ENCODE measurements at regions not wholly inside any gene's neighbourhood (a gene's known extent, or its start where the extent isn't known, plus 50 kb on each side); places are given as distances from the start of the nearest gene placed in this dataset.

GRCh38 chr6:81640891-81641290, 111.6 kb downstream of the TENT5A start:
- Histone ChIP-seq H3K79me2 (ENCODE audit: insufficient read depth) (no peaks in the 10 kb centered on the region), H3K4me1 (ENCODE audit: control insufficient read depth in 1 of 2, insufficient read depth in 2 of 2, low read depth in 1 of 2, low read length in 1 of 2) (no peaks in the 10 kb centered on the region), H3K27ac (ENCODE audit: low read depth in 2 of 2, low read length in 1 of 2) (no peak overlapping the region), H3F3A (replicated peaks; ENCODE audit: insufficient read depth) (no peaks in the 10 kb centered on the region), H3K9ac (no peak overlapping the region), H3K36me3 (replicated peaks in 1 of 2; ENCODE audit: control insufficient read depth in 1 of 2, insufficient read depth in 2 of 2, low read length in 1 of 2) (peaks cover 0 to 3% of the 10 kb centered on the region in 2 experiments), H3K9me2 (no peaks in the 10 kb centered on the region), H4K20me1 (ENCODE audit: insufficient read depth) (no peaks in the 10 kb centered on the region), H3K27me3 (ENCODE audit: insufficient read depth) (no peaks in the 10 kb centered on the region), H3K4me3 (ENCODE audit: low read depth in 2 of 2, low read length in 1 of 2) (no peak overlapping the region), H3K9me3 (no peaks in the 10 kb centered on the region), H2AFZ (ENCODE audit: low read depth) (no peak overlapping the region), H3K4me2 (no peak overlapping the region)
- WGBS (ENCODE audit: low lambda C conversion rate): 46% methylated on average over 1 of the region's 1 CpG
- no peak for TF ChIP-seq RAD21 (IDR thresholded peaks at IDR 0.05; ENCODE audit: low read length)
- TF ChIP-seq NRF1 (IDR thresholded peaks at IDR 0.05; ENCODE audit: low read depth, low read length): no peak
- no peak for TF ChIP-seq FOSL2 (IDR thresholded peaks at IDR 0.05; ENCODE audit: borderline replicate concordance, low read depth)
- TF ChIP-seq MXI1 (IDR thresholded peaks at IDR 0.05; ENCODE audit: low read depth, low read length): no peak
- no peak for TF ChIP-seq JUND (IDR thresholded peaks at IDR 0.05)
- no peak for TF ChIP-seq USF1 (IDR thresholded peaks at IDR 0.05; ENCODE audit: borderline replicate concordance, low read depth)
- no peak for TF ChIP-seq TAF1 (IDR thresholded peaks at IDR 0.05; ENCODE audit: borderline replicate concordance, low read depth, low read length)
- TF ChIP-seq EZH2phosphoT487 (IDR thresholded peaks at IDR 0.05; ENCODE audit: borderline replicate concordance, low read depth): no peak
- no peak for TF ChIP-seq CHD2 (IDR thresholded peaks at IDR 0.05; ENCODE audit: low read length, partially characterized antibody)
- TF ChIP-seq MAX (IDR thresholded peaks at IDR 0.05; ENCODE audit: low read depth): no peak
- TF ChIP-seq GABPA (IDR thresholded peaks at IDR 0.05; ENCODE audit: low read depth): no peak
- no peak for TF ChIP-seq FOXJ3 (CRISPR knock-in tag; IDR thresholded peaks at IDR 0.05)
- no peak for TF ChIP-seq SIN3A (IDR thresholded peaks at IDR 0.05; ENCODE audit: borderline replicate concordance, low read depth, low read length)
- no peak for TF ChIP-seq FOXM1 (IDR thresholded peaks at IDR 0.05; ENCODE audit: low read depth)
- no peak for TF ChIP-seq REST (IDR thresholded peaks at IDR 0.05; ENCODE audit: low read depth, low read length)
- no peak for TF ChIP-seq RCOR1 (IDR thresholded peaks at IDR 0.05; ENCODE audit: low read length)
- no peak for TF ChIP-seq CTCF (IDR thresholded peaks at IDR 0.05)
- no peak for TF ChIP-seq NFIC (IDR thresholded peaks at IDR 0.05; ENCODE audit: borderline replicate concordance)
- TF ChIP-seq, protein P1, sequence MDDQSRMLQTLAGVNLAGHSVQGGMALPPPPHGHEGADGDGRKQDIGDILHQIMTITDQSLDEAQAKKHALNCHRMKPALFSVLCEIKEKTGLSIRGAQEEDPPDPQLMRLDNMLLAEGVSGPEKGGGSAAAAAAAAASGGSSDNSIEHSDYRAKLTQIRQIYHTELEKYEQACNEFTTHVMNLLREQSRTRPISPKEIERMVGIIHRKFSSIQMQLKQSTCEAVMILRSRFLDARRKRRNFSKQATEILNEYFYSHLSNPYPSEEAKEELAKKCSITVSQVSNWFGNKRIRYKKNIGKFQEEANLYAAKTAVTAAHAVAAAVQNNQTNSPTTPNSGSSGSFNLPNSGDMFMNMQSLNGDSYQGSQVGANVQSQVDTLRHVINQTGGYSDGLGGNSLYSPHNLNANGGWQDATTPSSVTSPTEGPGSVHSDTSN (IDR thresholded peaks at IDR 0.05): no peak
- TF ChIP-seq, protein P2, sequence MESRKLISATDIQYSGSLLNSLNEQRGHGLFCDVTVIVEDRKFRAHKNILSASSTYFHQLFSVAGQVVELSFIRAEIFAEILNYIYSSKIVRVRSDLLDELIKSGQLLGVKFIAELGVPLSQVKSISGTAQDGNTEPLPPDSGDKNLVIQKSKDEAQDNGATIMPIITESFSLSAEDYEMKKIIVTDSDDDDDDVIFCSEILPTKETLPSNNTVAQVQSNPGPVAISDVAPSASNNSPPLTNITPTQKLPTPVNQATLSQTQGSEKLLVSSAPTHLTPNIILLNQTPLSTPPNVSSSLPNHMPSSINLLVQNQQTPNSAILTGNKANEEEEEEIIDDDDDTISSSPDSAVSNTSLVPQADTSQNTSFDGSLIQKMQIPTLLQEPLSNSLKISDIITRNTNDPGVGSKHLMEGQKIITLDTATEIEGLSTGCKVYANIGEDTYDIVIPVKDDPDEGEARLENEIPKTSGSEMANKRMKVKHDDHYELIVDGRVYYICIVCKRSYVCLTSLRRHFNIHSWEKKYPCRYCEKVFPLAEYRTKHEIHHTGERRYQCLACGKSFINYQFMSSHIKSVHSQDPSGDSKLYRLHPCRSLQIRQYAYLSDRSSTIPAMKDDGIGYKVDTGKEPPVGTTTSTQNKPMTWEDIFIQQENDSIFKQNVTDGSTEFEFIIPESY (IDR thresholded peaks at IDR 0.05; ENCODE audit: borderline replicate concordance, low read depth): no peak
- POLR2A ChIA-PET: no interaction called here
- no peak for DNase-seq
- CTCF ChIA-PET: no interaction called here
